Caco-2 (cell line): ENCODE measurements at regions not wholly inside any gene's neighbourhood (a gene's known extent, or its start where the extent isn't known, plus 50 kb on each side); places are given as distances from the start of the nearest gene placed in this dataset.

Source experiments
- BruUV-seq: library from RNA; stranded (reverse); fragments of 400-500 nt; replicated peaks from 2 replicates; lab custom pipeline; 2021; lab: Mats Ljungman, UMichigan
- CTCF ChIA-PET: fragments of 300-600 bp; sonication (Branson Sonifier 250); formaldehyde crosslinking; loops from one replicate; lab custom pipeline; 2022; ENCODE audit warnings: antibody characterized with exemption; lab: Charles Lee
- POLR2A ChIA-PET: fragments of 300-600 bp; sonication (Branson Sonifier 250); formaldehyde crosslinking; loops from one replicate; lab custom pipeline; 2022; ENCODE audit warnings: antibody characterized with exemption; lab: Charles Lee
- DNase-seq, 2 experiments: peaks; one replicate each; pipeline versions ENCODE4 v3.0.0 to v3.0.0-alpha.2; 2020 to 2022
- H3K27me3 ChIP-seq: replicated peaks from 2 replicates; pipeline ENCODE4 v1.6.0; 2011; ENCODE audit warnings: low read length; ENCODE audit not compliant: control insufficient read depth, insufficient read depth
- H3K36me3 ChIP-seq: 2 replicates; pipeline ENCODE4 v1.5.1; 2011; ENCODE audit warnings: low read length; ENCODE audit not compliant: control insufficient read depth, insufficient read depth
- H3K4me1 ChIP-seq: fragments of 250-450 bp; sonication (Bioruptor Pico); 2 replicates; pipeline ENCODE4 v1.5.1; 2020; ENCODE audit warnings: mild to moderate bottlenecking
- H3K4me3 ChIP-seq: 2 replicates; pipeline ENCODE4 v1.5.1; 2011; ENCODE audit warnings: low read depth, mild to moderate bottlenecking, control low read depth, low read length
- H3K9me3 ChIP-seq: fragments of 250-450 bp; sonication (Bioruptor Pico); 2 replicates; pipeline ENCODE4 v1.5.1; 2020; ENCODE audit warnings: mild to moderate bottlenecking, moderate library complexity
- H3K27ac Mint-ChIP-seq: one replicate; pipeline ENCODE4 v1.8.0; 2022; ENCODE audit warnings: mixed read lengths; ENCODE audit not compliant: unreplicated experiment
- H3K27me3 Mint-ChIP-seq: one replicate; pipeline ENCODE4 v1.8.0; 2022; ENCODE audit warnings: mixed read lengths; ENCODE audit not compliant: insufficient read depth, unreplicated experiment
- H3K36me3 Mint-ChIP-seq: one replicate; pipeline ENCODE4 v1.8.0; 2022; ENCODE audit warnings: mild to moderate bottlenecking, mixed read lengths; ENCODE audit not compliant: insufficient read depth, unreplicated experiment
- H3K4me1 Mint-ChIP-seq: one replicate; pipeline ENCODE4 v1.8.0; 2022; ENCODE audit warnings: low read depth, mixed read lengths; ENCODE audit not compliant: unreplicated experiment
- H3K4me3 Mint-ChIP-seq: one replicate; pipeline ENCODE4 v1.8.0; 2022; ENCODE audit warnings: mild to moderate bottlenecking, moderate library complexity, mixed read lengths; ENCODE audit not compliant: unreplicated experiment
- H3K9me3 Mint-ChIP-seq: one replicate; pipeline ENCODE4 v1.8.0; 2022; ENCODE audit warnings: mixed read lengths; ENCODE audit not compliant: unreplicated experiment
- intact Hi-C: fragments of 100-400 bp; cut with micrococcal nuclease; formaldehyde crosslinking; loops from one replicate; pipeline ENCODE4 v1.10.0; 2022; ENCODE audit not compliant: unreplicated experiment
- TF ChIP-seq, protein P1 (sequence below), 2 experiments: fragments of 200-600 bp in 1 of 2; IDR thresholded peaks; 1 replicate in 1 of 2; 2 replicates in 1 of 2; pipeline versions ENCODE4 v1.5.1 to v1.8.0; 2011 to 2022; ENCODE audit warnings: antibody characterized with exemption in 1 of 2, control low read depth in 1 of 2, inconsistent platforms in 1 of 2, low read depth in 1 of 2, low read length in 1 of 2, mild to moderate bottlenecking in 1 of 2, moderate library complexity in 1 of 2; ENCODE audit not compliant: insufficient read depth in 1 of 2, severe bottlenecking in 1 of 2, unreplicated experiment in 1 of 2

DNA sequence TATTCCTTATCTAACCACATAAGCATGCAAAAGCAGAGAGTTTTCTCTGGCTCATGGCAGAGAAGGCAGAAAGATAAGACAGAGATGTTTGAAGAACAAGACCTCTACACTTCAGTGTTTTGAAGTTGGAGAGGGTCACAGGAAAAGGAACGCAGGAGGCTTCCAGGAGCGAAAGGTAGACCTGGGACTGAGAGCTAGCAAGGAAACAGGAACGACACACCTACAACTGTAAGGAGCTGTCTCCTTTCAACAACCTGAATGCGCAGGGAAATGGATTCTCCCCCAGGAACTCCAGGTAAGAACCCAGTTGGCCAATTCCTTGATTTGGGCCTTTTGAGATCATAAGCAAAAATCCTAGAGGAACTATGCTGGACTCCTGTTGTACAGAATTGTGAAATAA is 746.6 kb upstream of the DDX18 start:
- TF ChIP-seq, protein P1, sequence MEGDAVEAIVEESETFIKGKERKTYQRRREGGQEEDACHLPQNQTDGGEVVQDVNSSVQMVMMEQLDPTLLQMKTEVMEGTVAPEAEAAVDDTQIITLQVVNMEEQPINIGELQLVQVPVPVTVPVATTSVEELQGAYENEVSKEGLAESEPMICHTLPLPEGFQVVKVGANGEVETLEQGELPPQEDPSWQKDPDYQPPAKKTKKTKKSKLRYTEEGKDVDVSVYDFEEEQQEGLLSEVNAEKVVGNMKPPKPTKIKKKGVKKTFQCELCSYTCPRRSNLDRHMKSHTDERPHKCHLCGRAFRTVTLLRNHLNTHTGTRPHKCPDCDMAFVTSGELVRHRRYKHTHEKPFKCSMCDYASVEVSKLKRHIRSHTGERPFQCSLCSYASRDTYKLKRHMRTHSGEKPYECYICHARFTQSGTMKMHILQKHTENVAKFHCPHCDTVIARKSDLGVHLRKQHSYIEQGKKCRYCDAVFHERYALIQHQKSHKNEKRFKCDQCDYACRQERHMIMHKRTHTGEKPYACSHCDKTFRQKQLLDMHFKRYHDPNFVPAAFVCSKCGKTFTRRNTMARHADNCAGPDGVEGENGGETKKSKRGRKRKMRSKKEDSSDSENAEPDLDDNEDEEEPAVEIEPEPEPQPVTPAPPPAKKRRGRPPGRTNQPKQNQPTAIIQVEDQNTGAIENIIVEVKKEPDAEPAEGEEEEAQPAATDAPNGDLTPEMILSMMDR (IDR thresholded peaks at IDR 0.05; ENCODE audit: insufficient read depth in 1 of 2, low read depth in 1 of 2, low read length in 1 of 2, severe bottlenecking in 1 of 2, unreplicated experiment in 1 of 2) = no peak
- Mint-ChIP-seq H3K36me3 (no peaks in the 10 kb centered on the region), H3K27ac (no peak overlapping the region), H3K4me1 (no peaks in the 10 kb centered on the region), H3K27me3 (no peaks in the 10 kb centered on the region), H3K4me3 (no peak overlapping the region), H3K9me3 (no peaks in the 10 kb centered on the region)
- no peaks in the 10 kb centered on the region; the same call in 1 of the 2 replicates for H3K9me3 ChIP-seq
- H3K4me1 ChIP-seq = no peaks in the 10 kb centered on the region
- no peaks in the 10 kb centered on the region for H3K36me3 ChIP-seq
- intact Hi-C loops = no loop called here
- DNase-seq = no peak
- no peaks in the 10 kb centered on the region for H3K27me3 ChIP-seq
- no TSS peak for BruUV-seq
- no peak overlapping the region for H3K4me3 ChIP-seq
- CTCF ChIA-PET = no interaction called here
- POLR2A ChIA-PET = no interaction called here

DNA sequence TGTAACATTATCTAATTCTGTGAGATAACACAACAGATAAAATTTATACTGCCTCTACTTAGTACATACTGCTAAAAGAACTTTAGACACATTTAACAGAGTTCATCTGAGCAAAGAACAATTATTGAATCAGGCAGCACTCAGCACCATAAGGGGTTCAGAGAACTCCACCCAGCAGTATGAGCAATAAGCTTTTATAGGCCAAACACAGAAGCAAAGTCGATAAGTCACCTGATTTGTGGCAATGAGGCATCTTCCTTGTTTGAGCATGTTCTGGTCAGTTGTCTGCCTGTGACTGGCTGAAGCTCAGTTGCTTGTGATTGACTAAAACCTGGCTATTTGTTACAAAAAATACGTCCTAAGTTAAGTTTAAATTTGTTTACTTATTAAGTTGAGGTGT is 746.1 kb upstream of the DDX18 start:
- H3K36me3 ChIP-seq = no peaks in the 10 kb centered on the region
- no peaks in the 10 kb centered on the region for H3K9me3 Mint-ChIP-seq
- intact Hi-C loops = no loop called here
- no TSS peak for BruUV-seq
- H3K27me3 ChIP-seq = no peaks in the 10 kb centered on the region
- no peak for DNase-seq
- H3K27ac Mint-ChIP-seq = no peak overlapping the region
- H3K4me1 ChIP-seq = no peaks in the 10 kb centered on the region
- no peaks in the 10 kb centered on the region; the same call in 1 of the 2 replicates for H3K9me3 ChIP-seq
- POLR2A ChIA-PET = no interaction called here
- H3K27me3 Mint-ChIP-seq = no peaks in the 10 kb centered on the region
- CTCF ChIA-PET = no interaction called here
- TF ChIP-seq, protein P1 (IDR thresholded peaks at IDR 0.05; ENCODE audit: insufficient read depth in 1 of 2, low read depth in 1 of 2, low read length in 1 of 2, severe bottlenecking in 1 of 2, unreplicated experiment in 1 of 2) = no peak
- H3K36me3 Mint-ChIP-seq = no peaks in the 10 kb centered on the region
- H3K4me1 Mint-ChIP-seq = no peaks in the 10 kb centered on the region
- H3K4me3 Mint-ChIP-seq = no peak overlapping the region
- H3K4me3 ChIP-seq = no peak overlapping the region

DNA sequence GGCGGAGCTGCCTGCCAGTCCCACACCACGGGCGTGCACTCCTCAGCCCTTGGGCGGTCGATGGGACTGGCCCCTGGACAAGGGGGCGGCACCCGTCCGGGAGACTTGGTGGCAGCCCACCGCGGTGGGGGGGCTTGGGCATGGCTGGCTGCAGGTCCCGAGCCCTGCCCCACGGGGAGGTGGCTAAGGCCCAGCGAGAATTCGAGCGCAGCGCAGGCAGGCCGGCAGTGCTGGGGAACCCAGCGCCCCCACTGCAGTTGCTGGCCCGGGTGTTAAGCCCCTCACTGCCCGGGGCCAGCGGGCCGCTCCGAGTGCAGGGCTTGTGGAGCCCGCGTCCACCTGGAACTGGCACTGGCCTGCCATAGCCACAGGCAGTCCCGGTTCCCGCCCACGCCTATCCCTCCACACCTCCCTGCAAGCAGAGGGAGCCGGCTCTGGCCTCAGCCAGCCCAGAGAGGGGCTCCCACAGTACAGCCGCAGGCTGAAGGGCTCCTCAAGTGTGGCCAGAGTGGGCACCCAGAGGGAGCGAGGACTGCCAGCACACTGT is 742.9 kb upstream of the DDX18 start:
- DNase-seq = no peak
- CTCF ChIA-PET = no interaction called here
- intact Hi-C loops = no loop called here
- no peaks in the 10 kb centered on the region for H3K27me3 ChIP-seq
- no peaks in the 10 kb centered on the region for H3K36me3 ChIP-seq
- POLR2A ChIA-PET = no interaction called here
- no peak overlapping the region for H3K4me3 Mint-ChIP-seq
- TF ChIP-seq, protein P1 (IDR thresholded peaks at IDR 0.05; ENCODE audit: insufficient read depth in 1 of 2, low read depth in 1 of 2, low read length in 1 of 2, severe bottlenecking in 1 of 2, unreplicated experiment in 1 of 2) = no peak
- no peaks in the 10 kb centered on the region for H3K27me3 Mint-ChIP-seq
- H3K9me3 ChIP-seq = no peaks in the 10 kb centered on the region; the same call in 1 of the 2 replicates
- peaks cover 3% of the 10 kb centered on the region for H3K9me3 Mint-ChIP-seq
- no peak overlapping the region for H3K4me3 ChIP-seq
- H3K4me1 ChIP-seq = no peaks in the 10 kb centered on the region
- H3K36me3 Mint-ChIP-seq = no peaks in the 10 kb centered on the region
- BruUV-seq = no TSS peak
- no peak overlapping the region for H3K27ac Mint-ChIP-seq
- H3K4me1 Mint-ChIP-seq = no peaks in the 10 kb centered on the region
